ENCODE measurements at regions not wholly inside any gene's neighbourhood (a gene's known extent, or its start where the extent isn't known, plus 50 kb on each side); places are given as distances from the start of the nearest gene placed in this dataset.

DNA sequence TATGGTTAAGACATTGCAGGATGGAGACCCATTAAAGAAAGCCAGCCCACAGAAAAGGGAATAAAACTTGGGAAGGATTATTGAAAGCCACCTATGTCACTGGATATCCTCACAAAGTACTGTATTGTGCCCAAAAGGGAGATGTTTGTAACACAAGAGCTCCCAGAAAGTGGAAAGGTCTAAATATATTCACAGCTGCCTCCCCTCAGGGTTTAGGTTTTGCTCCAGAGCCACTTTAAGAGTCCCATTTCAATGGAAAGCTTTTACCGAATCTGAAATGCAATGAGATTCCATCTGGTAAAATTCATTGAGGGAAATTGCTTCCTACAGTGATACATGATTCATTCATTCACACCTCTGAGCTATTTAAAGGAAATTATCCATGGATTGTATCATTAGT is 176.4 kb downstream of the XPNPEP1 start:
- no peak overlapping the region for H2AFZ ChIP-seq
- H3K4me1 ChIP-seq (ENCODE audit: insufficient read depth), result no peaks in the 10 kb centered on the region

More for the DNA sequence above, 176.4 kb downstream of the XPNPEP1 start:
- ATAC-seq (no peak), DNase-seq (ENCODE audit: low spot score) (no peak)
- no peaks in the 10 kb centered on the region for H3K36me3 Mint-ChIP-seq (ENCODE audit: low read depth)
- Histone ChIP-seq H3K79me2 (replicated peaks; ENCODE audit: insufficient read depth) (no peaks in the 10 kb centered on the region), H3F3A (replicated peaks; ENCODE audit: low read depth) (no peaks in the 10 kb centered on the region), H3K27ac (ENCODE audit: low read depth) (no peak overlapping the region), H3K4me3 (no peak overlapping the region), H4K20me1 (replicated peaks; ENCODE audit: insufficient read depth) (no peaks in the 10 kb centered on the region), H3K4me2 (no peak overlapping the region), H3K36me3 (ENCODE audit: insufficient read depth) (no peaks in the 10 kb centered on the region), H3K27me3 (ENCODE audit: insufficient read depth) (no peaks in the 10 kb centered on the region), H3K9me2 (ENCODE audit: insufficient read depth) (no peaks in the 10 kb centered on the region)
- H3K27ac Mint-ChIP-seq, result no peak overlapping the region
- H3K9me3 Mint-ChIP-seq, result no peaks in the 10 kb centered on the region
- no peaks in the 10 kb centered on the region for H3K4me1 Mint-ChIP-seq
- H3K27me3 Mint-ChIP-seq (ENCODE audit: insufficient read depth, low read depth, poor library complexity), result no peaks in the 10 kb centered on the region
- no peak overlapping the region for H3K4me3 Mint-ChIP-seq
- TF ChIP-seq EZH2 (IDR thresholded peaks at IDR 0.05; ENCODE audit: low read depth, unreplicated experiment) (no peak), JUNB (IDR thresholded peaks at IDR 0.05; ENCODE audit: unreplicated experiment) (no peak), ZNF114 (CRISPR knock-in tag; IDR thresholded peaks at IDR 0.05) (no peak), POLR2AphosphoS5 (IDR thresholded peaks at IDR 0.05; ENCODE audit: low read depth) (no peak), STAT1 (IDR thresholded peaks at IDR 0.05; ENCODE audit: unreplicated experiment) (no peak), ZNF331 (CRISPR knock-in tag; IDR thresholded peaks at IDR 0.05; ENCODE audit: low read depth) (no peak), EZH2phosphoT487 (IDR thresholded peaks at IDR 0.05; ENCODE audit: unreplicated experiment) (no peak), NANOG (IDR thresholded peaks at IDR 0.05; ENCODE audit: borderline replicate concordance) (no peak), CREB1 (CRISPR knock-in tag; IDR thresholded peaks at IDR 0.05; ENCODE audit: low read depth) (no peak)
- TF ChIP-seq, protein P1, sequence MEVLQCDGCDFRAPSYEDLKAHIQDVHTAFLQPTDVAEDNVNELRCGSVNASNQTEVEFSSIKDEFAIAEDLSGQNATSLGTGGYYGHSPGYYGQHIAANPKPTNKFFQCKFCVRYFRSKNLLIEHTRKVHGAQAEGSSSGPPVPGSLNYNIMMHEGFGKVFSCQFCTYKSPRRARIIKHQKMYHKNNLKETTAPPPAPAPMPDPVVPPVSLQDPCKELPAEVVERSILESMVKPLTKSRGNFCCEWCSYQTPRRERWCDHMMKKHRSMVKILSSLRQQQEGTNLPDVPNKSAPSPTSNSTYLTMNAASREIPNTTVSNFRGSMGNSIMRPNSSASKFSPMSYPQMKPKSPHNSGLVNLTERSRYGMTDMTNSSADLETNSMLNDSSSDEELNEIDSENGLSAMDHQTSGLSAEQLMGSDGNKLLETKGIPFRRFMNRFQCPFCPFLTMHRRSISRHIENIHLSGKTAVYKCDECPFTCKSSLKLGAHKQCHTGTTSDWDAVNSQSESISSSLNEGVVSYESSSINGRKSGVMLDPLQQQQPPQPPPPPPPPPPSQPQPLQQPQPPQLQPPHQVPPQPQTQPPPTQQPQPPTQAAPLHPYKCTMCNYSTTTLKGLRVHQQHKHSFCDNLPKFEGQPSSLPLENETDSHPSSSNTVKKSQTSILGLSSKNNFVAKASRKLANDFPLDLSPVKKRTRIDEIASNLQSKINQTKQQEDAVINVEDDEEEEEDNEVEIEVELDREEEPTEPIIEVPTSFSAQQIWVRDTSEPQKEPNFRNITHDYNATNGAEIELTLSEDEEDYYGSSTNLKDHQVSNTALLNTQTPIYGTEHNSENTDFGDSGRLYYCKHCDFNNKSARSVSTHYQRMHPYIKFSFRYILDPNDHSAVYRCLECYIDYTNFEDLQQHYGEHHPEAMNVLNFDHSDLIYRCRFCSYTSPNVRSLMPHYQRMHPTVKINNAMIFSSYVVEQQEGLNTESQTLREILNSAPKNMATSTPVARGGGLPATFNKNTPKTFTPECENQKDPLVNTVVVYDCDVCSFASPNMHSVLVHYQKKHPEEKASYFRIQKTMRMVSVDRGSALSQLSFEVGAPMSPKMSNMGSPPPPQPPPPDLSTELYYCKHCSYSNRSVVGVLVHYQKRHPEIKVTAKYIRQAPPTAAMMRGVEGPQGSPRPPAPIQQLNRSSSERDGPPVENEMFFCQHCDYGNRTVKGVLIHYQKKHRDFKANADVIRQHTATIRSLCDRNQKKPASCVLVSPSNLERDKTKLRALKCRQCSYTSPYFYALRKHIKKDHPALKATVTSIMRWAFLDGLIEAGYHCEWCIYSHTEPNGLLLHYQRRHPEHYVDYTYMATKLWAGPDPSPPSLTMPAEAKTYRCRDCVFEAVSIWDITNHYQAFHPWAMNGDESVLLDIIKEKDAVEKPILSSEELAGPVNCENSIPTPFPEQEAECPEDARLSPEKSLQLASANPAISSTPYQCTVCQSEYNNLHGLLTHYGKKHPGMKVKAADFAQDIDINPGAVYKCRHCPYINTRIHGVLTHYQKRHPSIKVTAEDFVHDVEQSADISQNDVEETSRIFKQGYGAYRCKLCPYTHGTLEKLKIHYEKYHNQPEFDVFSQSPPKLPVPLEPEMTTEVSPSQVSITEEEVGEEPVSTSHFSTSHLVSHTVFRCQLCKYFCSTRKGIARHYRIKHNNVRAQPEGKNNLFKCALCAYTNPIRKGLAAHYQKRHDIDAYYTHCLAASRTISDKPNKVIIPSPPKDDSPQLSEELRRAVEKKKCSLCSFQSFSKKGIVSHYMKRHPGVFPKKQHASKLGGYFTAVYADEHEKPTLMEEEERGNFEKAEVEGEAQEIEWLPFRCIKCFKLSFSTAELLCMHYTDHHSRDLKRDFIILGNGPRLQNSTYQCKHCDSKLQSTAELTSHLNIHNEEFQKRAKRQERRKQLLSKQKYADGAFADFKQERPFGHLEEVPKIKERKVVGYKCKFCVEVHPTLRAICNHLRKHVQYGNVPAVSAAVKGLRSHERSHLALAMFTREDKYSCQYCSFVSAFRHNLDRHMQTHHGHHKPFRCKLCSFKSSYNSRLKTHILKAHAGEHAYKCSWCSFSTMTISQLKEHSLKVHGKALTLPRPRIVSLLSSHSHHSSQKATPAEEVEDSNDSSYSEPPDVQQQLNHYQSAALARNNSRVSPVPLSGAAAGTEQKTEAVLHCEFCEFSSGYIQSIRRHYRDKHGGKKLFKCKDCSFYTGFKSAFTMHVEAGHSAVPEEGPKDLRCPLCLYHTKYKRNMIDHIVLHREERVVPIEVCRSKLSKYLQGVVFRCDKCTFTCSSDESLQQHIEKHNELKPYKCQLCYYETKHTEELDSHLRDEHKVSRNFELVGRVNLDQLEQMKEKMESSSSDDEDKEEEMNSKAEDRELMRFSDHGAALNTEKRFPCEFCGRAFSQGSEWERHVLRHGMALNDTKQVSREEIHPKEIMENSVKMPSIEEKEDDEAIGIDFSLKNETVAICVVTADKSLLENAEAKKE (CRISPR knock-in tag; IDR thresholded peaks at IDR 0.05), result no peak
- TF ChIP-seq, protein P2, sequence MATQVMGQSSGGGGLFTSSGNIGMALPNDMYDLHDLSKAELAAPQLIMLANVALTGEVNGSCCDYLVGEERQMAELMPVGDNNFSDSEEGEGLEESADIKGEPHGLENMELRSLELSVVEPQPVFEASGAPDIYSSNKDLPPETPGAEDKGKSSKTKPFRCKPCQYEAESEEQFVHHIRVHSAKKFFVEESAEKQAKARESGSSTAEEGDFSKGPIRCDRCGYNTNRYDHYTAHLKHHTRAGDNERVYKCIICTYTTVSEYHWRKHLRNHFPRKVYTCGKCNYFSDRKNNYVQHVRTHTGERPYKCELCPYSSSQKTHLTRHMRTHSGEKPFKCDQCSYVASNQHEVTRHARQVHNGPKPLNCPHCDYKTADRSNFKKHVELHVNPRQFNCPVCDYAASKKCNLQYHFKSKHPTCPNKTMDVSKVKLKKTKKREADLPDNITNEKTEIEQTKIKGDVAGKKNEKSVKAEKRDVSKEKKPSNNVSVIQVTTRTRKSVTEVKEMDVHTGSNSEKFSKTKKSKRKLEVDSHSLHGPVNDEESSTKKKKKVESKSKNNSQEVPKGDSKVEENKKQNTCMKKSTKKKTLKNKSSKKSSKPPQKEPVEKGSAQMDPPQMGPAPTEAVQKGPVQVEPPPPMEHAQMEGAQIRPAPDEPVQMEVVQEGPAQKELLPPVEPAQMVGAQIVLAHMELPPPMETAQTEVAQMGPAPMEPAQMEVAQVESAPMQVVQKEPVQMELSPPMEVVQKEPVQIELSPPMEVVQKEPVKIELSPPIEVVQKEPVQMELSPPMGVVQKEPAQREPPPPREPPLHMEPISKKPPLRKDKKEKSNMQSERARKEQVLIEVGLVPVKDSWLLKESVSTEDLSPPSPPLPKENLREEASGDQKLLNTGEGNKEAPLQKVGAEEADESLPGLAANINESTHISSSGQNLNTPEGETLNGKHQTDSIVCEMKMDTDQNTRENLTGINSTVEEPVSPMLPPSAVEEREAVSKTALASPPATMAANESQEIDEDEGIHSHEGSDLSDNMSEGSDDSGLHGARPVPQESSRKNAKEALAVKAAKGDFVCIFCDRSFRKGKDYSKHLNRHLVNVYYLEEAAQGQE (IDR thresholded peaks at IDR 0.05; ENCODE audit: unreplicated experiment), result no peak
- TF ChIP-seq, protein P3, sequence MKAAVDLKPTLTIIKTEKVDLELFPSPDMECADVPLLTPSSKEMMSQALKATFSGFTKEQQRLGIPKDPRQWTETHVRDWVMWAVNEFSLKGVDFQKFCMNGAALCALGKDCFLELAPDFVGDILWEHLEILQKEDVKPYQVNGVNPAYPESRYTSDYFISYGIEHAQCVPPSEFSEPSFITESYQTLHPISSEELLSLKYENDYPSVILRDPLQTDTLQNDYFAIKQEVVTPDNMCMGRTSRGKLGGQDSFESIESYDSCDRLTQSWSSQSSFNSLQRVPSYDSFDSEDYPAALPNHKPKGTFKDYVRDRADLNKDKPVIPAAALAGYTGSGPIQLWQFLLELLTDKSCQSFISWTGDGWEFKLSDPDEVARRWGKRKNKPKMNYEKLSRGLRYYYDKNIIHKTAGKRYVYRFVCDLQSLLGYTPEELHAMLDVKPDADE (IDR thresholded peaks at IDR 0.05), result no peak
- TF ChIP-seq, protein P4, sequence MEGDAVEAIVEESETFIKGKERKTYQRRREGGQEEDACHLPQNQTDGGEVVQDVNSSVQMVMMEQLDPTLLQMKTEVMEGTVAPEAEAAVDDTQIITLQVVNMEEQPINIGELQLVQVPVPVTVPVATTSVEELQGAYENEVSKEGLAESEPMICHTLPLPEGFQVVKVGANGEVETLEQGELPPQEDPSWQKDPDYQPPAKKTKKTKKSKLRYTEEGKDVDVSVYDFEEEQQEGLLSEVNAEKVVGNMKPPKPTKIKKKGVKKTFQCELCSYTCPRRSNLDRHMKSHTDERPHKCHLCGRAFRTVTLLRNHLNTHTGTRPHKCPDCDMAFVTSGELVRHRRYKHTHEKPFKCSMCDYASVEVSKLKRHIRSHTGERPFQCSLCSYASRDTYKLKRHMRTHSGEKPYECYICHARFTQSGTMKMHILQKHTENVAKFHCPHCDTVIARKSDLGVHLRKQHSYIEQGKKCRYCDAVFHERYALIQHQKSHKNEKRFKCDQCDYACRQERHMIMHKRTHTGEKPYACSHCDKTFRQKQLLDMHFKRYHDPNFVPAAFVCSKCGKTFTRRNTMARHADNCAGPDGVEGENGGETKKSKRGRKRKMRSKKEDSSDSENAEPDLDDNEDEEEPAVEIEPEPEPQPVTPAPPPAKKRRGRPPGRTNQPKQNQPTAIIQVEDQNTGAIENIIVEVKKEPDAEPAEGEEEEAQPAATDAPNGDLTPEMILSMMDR (conservative IDR thresholded peaks at IDR 0.05; ENCODE audit: low read depth in 2 of 2), result no peak

All from GM23338 (cell line).